ENCODE measurements at regions not wholly inside any gene's neighbourhood (a gene's known extent, or its start where the extent isn't known, plus 50 kb on each side); places are given as distances from the start of the nearest gene placed in this dataset.

DNA sequence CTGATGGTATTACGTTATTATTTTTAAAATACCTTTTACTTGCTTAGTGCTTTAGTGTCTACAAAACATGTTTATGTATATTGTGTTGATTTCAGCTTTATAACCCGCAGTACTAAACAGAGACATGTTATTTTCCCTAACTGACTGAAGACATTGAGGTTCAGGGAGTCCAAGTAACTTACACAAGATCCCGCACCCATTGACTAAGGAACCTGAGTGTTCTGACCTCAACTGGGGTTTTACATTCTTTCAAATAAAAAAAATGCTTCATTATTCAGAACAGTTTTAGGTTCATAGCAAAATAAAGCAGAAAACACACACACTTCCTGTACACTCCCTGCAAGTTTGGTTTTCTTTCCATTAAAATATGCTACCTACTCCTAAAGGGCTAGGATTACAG is 60.4 kb upstream of the METAP2 start:
- Histone ChIP-seq H3K79me1 (ENCODE audit: low read length) (no peaks in the 10 kb centered on the region), H2BK15ac (replicated peaks; ENCODE audit: low read depth) (no peak overlapping the region), H3K36me3 (ENCODE audit: control insufficient read depth, insufficient read depth, low read length) (no peaks in the 10 kb centered on the region), H3K9ac (ENCODE audit: low read length) (no peak overlapping the region), H3K4me1 (ENCODE audit: control insufficient read depth, low read depth, low read length) (no peaks in the 10 kb centered on the region), H3K4me2 (ENCODE audit: low read length) (no peak overlapping the region), H2AK5ac (ENCODE audit: low read length) (no peak overlapping the region), H4K8ac (ENCODE audit: low read depth, low read length) (no peak overlapping the region), H3K4me3 (ENCODE audit: low read length) (no peak overlapping the region), H3K27ac (ENCODE audit: low read depth, low read length) (no peak overlapping the region), H3K27me3 (ENCODE audit: insufficient read depth, low read length, poor library complexity) (no peaks in the 10 kb centered on the region), H2BK5ac (ENCODE audit: low read length) (no peak overlapping the region), H2BK120ac (ENCODE audit: low read depth, low read length) (no peak overlapping the region), H3K4ac (ENCODE audit: low read depth, low read length) (no peak overlapping the region), H4K5ac (ENCODE audit: low read length) (no peak overlapping the region), H3K56ac (ENCODE audit: low read length) (no peak overlapping the region), H3K23ac (ENCODE audit: low read length) (no peak overlapping the region), H3K79me2 (ENCODE audit: control insufficient read depth, insufficient read depth, low read length) (no peaks in the 10 kb centered on the region), H3K18ac (ENCODE audit: low read length) (no peak overlapping the region)
- no peak for DNase-seq
- no CpG with 5 or more reads among the region's 3 CpGs for WGBS (ENCODE audit: extremely low coverage, insufficient coverage, low lambda C conversion rate)

DNA sequence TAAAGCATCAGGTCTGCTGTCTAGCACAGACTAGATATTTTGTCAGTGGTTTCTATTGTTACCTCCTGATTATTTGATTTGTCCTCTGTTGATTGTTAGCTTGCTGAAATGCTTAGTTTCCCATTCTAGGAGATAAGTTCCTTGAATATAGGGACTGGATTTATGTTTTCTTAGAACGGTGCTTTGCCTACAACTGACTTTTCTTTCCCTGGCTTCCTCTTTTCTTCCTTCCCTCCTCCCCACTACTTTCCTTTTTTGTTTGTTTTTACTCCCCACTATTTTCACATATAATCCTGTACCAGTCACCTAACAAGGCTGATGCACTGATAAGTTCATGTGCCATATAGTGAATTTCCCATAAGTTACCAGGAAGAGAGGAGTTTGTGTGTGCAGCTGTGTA is 58.5 kb upstream of the METAP2 start:
- Histone ChIP-seq H3K27ac (ENCODE audit: low read depth, low read length) (no peak overlapping the region), H3K4ac (ENCODE audit: low read depth, low read length) (no peak overlapping the region), H3K18ac (ENCODE audit: low read length) (no peak overlapping the region), H4K8ac (ENCODE audit: low read depth, low read length) (no peak overlapping the region), H2AK5ac (ENCODE audit: low read length) (no peak overlapping the region), H3K4me1 (ENCODE audit: control insufficient read depth, low read depth, low read length) (no peaks in the 10 kb centered on the region), H4K5ac (ENCODE audit: low read length) (no peak overlapping the region), H3K23ac (ENCODE audit: low read length) (no peak overlapping the region), H3K56ac (ENCODE audit: low read length) (no peak overlapping the region), H3K9ac (ENCODE audit: low read length) (no peak overlapping the region), H3K4me3 (ENCODE audit: low read length) (no peak overlapping the region), H3K79me2 (ENCODE audit: control insufficient read depth, insufficient read depth, low read length) (no peaks in the 10 kb centered on the region), H3K27me3 (ENCODE audit: insufficient read depth, low read length, poor library complexity) (no peaks in the 10 kb centered on the region), H3K4me2 (ENCODE audit: low read length) (no peak overlapping the region), H2BK5ac (ENCODE audit: low read length) (no peak overlapping the region), H3K36me3 (ENCODE audit: control insufficient read depth, insufficient read depth, low read length) (no peaks in the 10 kb centered on the region), H3K79me1 (ENCODE audit: low read length) (no peaks in the 10 kb centered on the region), H2BK120ac (ENCODE audit: low read depth, low read length) (no peak overlapping the region), H2BK15ac (replicated peaks; ENCODE audit: low read depth) (no peak overlapping the region)
- no CpG with 5 or more reads among the region's 1 CpG for WGBS (ENCODE audit: extremely low coverage, insufficient coverage, low lambda C conversion rate)
- DNase-seq = no peak

DNA sequence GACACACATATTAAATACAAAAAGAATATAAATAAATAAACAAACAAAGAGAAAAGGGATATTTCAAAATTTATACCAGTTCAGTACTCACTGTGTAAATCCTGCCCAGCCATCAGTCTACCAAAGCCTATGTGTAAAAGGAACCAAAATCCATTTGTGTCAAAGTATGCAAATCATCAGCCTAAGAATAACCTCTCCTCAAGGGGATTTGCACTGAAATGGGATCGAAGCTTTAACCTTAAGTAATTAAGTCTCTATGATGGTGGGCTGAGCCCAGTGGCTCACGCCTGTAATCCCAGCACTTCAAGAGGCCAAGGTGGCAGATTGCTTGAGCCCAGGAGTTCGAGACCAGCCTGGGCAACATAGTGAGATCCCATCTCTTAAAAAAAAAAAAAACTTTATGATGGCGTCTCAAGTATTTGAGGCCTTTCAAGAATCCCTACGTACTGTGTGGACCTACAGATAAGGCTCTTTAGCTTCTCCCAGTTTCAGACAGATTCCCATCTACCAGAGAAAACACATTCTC is 57.8 kb upstream of the METAP2 start:
- Histone ChIP-seq H3K23ac (ENCODE audit: low read length) (no peak overlapping the region), H3K56ac (ENCODE audit: low read length) (no peak overlapping the region)
- no CpG with 5 or more reads among the region's 5 CpGs for WGBS (ENCODE audit: extremely low coverage, insufficient coverage, low lambda C conversion rate)

DNA sequence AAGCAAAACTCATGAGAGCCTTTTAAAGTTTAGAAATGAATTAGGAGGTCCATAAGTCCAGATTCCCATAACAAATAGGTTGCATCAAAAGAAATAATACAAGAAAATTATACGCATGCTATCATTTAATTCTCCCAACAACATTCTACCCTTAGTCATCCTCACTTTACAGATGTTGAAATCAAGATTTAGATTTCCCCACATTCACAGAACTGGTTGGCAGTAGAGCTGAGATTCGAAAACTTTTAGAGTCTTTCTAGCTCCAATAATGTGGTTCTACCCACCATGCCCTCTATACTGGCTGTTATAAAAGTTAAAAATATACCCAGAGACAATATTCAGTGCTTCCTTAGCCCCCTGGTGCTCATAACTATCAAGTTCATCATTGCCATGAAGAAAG is 56.6 kb upstream of the METAP2 start:
- no peak overlapping the region for H3K4ac ChIP-seq (ENCODE audit: low read depth, low read length)
- no peak overlapping the region for H3K4me2 ChIP-seq (ENCODE audit: low read length)
- no peak overlapping the region for H2BK5ac ChIP-seq (ENCODE audit: low read length)
- no peak overlapping the region for H2BK15ac ChIP-seq (replicated peaks; ENCODE audit: low read depth)
- H4K5ac ChIP-seq (ENCODE audit: low read length) = no peak overlapping the region
- no peak overlapping the region for H4K8ac ChIP-seq (ENCODE audit: low read depth, low read length)
- H2AK5ac ChIP-seq (ENCODE audit: low read length) = no peak overlapping the region
- no peak overlapping the region for H3K4me3 ChIP-seq (ENCODE audit: low read length)
- H3K79me1 ChIP-seq (ENCODE audit: low read length) = no peaks in the 10 kb centered on the region
- no peak overlapping the region for H3K9ac ChIP-seq (ENCODE audit: low read length)
- H2BK120ac ChIP-seq (ENCODE audit: low read depth, low read length) = no peak overlapping the region
- H3K56ac ChIP-seq (ENCODE audit: low read length) = no peak overlapping the region
- no peak overlapping the region for H3K18ac ChIP-seq (ENCODE audit: low read length)
- DNase-seq = no peak
- no peaks in the 10 kb centered on the region for H3K4me1 ChIP-seq (ENCODE audit: control insufficient read depth, low read depth, low read length)
- H3K27me3 ChIP-seq (ENCODE audit: insufficient read depth, low read length, poor library complexity) = no peaks in the 10 kb centered on the region
- H3K36me3 ChIP-seq (ENCODE audit: control insufficient read depth, insufficient read depth, low read length) = no peaks in the 10 kb centered on the region
- H3K23ac ChIP-seq (ENCODE audit: low read length) = no peak overlapping the region
- H3K27ac ChIP-seq (ENCODE audit: low read depth, low read length) = no peak overlapping the region
- no CpG with 5 or more reads among the region's 2 CpGs for WGBS (ENCODE audit: extremely low coverage, insufficient coverage, low lambda C conversion rate)
- H3K79me2 ChIP-seq (ENCODE audit: control insufficient read depth, insufficient read depth, low read length) = no peaks in the 10 kb centered on the region

More for the DNA sequence above, 57.8 kb upstream of the METAP2 start:
- H2AK5ac ChIP-seq (ENCODE audit: low read length) = no peak overlapping the region
- H3K4me2 ChIP-seq (ENCODE audit: low read length) = no peak overlapping the region
- H3K4ac ChIP-seq (ENCODE audit: low read depth, low read length) = no peak overlapping the region
- H3K9ac ChIP-seq (ENCODE audit: low read length) = no peak overlapping the region
- H3K4me1 ChIP-seq (ENCODE audit: control insufficient read depth, low read depth, low read length) = no peaks in the 10 kb centered on the region
- no peak overlapping the region for H3K27ac ChIP-seq (ENCODE audit: low read depth, low read length)
- no peak overlapping the region for H2BK15ac ChIP-seq (replicated peaks; ENCODE audit: low read depth)
- H3K27me3 ChIP-seq (ENCODE audit: insufficient read depth, low read length, poor library complexity) = no peaks in the 10 kb centered on the region
- no peaks in the 10 kb centered on the region for H3K79me2 ChIP-seq (ENCODE audit: control insufficient read depth, insufficient read depth, low read length)
- H3K36me3 ChIP-seq (ENCODE audit: control insufficient read depth, insufficient read depth, low read length) = no peaks in the 10 kb centered on the region
- H4K5ac ChIP-seq (ENCODE audit: low read length) = no peak overlapping the region
- DNase-seq = no peak
- no peak overlapping the region for H3K4me3 ChIP-seq (ENCODE audit: low read length)
- H2BK5ac ChIP-seq (ENCODE audit: low read length) = no peak overlapping the region
- no peak overlapping the region for H4K8ac ChIP-seq (ENCODE audit: low read depth, low read length)
- H3K79me1 ChIP-seq (ENCODE audit: low read length) = no peaks in the 10 kb centered on the region
- no peak overlapping the region for H2BK120ac ChIP-seq (ENCODE audit: low read depth, low read length)
- H3K18ac ChIP-seq (ENCODE audit: low read length) = no peak overlapping the region

DNA sequence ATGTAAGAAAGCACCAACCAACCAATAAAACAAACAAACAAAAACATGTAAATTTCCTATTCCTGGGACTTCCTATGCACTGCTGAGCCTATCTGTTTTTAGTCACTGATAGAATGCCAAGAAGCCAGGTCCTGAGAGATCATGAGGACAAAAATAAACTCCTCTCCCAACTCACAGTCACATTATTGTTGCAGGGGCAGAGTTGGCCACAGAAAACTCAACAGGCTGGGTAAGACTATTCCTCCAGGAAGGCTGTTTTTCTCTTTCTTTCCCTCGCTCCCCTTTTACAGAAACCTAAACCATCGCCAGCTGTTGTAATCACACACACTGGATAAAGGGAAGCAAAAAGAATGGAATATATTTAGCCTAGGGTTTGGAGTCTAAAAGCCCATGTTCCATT is 55.8 kb upstream of the METAP2 start:
- Histone ChIP-seq H2AK5ac (ENCODE audit: low read length) (no peak overlapping the region), H3K23ac (ENCODE audit: low read length) (no peak overlapping the region), H3K4ac (ENCODE audit: low read depth, low read length) (no peak overlapping the region), H3K4me1 (ENCODE audit: control insufficient read depth, low read depth, low read length) (no peaks in the 10 kb centered on the region), H3K4me3 (ENCODE audit: low read length) (no peak overlapping the region), H3K56ac (ENCODE audit: low read length) (no peak overlapping the region), H3K9ac (ENCODE audit: low read length) (no peak overlapping the region), H2BK15ac (replicated peaks; ENCODE audit: low read depth) (no peak overlapping the region), H4K8ac (ENCODE audit: low read depth, low read length) (no peak overlapping the region), H2BK5ac (ENCODE audit: low read length) (no peak overlapping the region), H3K4me2 (ENCODE audit: low read length) (no peak overlapping the region), H3K27ac (ENCODE audit: low read depth, low read length) (no peak overlapping the region), H3K79me1 (ENCODE audit: low read length) (no peaks in the 10 kb centered on the region), H3K18ac (ENCODE audit: low read length) (no peak overlapping the region), H3K27me3 (ENCODE audit: insufficient read depth, low read length, poor library complexity) (no peaks in the 10 kb centered on the region), H4K5ac (ENCODE audit: low read length) (no peak overlapping the region), H3K36me3 (ENCODE audit: control insufficient read depth, insufficient read depth, low read length) (no peaks in the 10 kb centered on the region), H3K79me2 (ENCODE audit: control insufficient read depth, insufficient read depth, low read length) (no peaks in the 10 kb centered on the region), H2BK120ac (ENCODE audit: low read depth, low read length) (no peak overlapping the region)
- DNase-seq = no peak
- WGBS (ENCODE audit: extremely low coverage, insufficient coverage, low lambda C conversion rate) = no CpG with 5 or more reads among the region's 2 CpGs
